ENCODE measurements at regions not wholly inside any gene's neighbourhood (a gene's known extent, or its start where the extent isn't known, plus 50 kb on each side); places are given as distances from the start of the nearest gene placed in this dataset.

- no peaks in the 10 kb centered on the region for H3K4me1 ChIP-seq (ENCODE audit: insufficient read depth, low read length)
- ATAC-seq (ENCODE audit: insufficient read depth, low read depth) (no peak), DNase-seq (no peak)
- H3K36me3 ChIP-seq (ENCODE audit: insufficient read depth, low read length), result no peaks in the 10 kb centered on the region
- no peak overlapping the region for H2AFZ ChIP-seq (ENCODE audit: low read depth, low read length)
- no peak overlapping the region for H3K9ac ChIP-seq (ENCODE audit: low read depth, low read length)
- H3K4me3 ChIP-seq (ENCODE audit: low read depth in 1 of 2, low read length in 2 of 2), result no peak overlapping the region
- H3K27ac ChIP-seq (ENCODE audit: low read length), result no peak overlapping the region
- no peaks in the 10 kb centered on the region for H4K20me1 ChIP-seq (ENCODE audit: insufficient read depth, low read length)
- no peaks in the 10 kb centered on the region for H3K79me2 ChIP-seq (ENCODE audit: insufficient read depth, low read length)
- H3K9me3 ChIP-seq (ENCODE audit: insufficient read depth, low read length, severe bottlenecking), result peaks cover 22% of the 10 kb centered on the region
- no peak overlapping the region for H3K4me2 ChIP-seq (ENCODE audit: insufficient read depth, low read length)
- no peak for TF ChIP-seq CTCF (IDR thresholded peaks at IDR 0.05; ENCODE audit: borderline replicate concordance, extremely low read depth, low read length, poor library complexity, severe bottlenecking)
- TF ChIP-seq EZH2 (IDR thresholded peaks at IDR 0.05; ENCODE audit: borderline replicate concordance, low read depth, low read length, severe bottlenecking), result no peak
- no peaks in the 10 kb centered on the region for H3K27me3 ChIP-seq (ENCODE audit: insufficient read depth, low read length, poor library complexity)
Measured at GRCh38 chr2:81196383-81196851, 891.9 kb upstream of the LRRTM1 start.

- H4K20me1 ChIP-seq (ENCODE audit: insufficient read depth, low read length), result no peaks in the 10 kb centered on the region
- H3K4me1 ChIP-seq (ENCODE audit: insufficient read depth, low read length), result no peaks in the 10 kb centered on the region
- H3K27me3 ChIP-seq (ENCODE audit: insufficient read depth, low read length, poor library complexity), result no peaks in the 10 kb centered on the region
- H3K79me2 ChIP-seq (ENCODE audit: insufficient read depth, low read length), result no peaks in the 10 kb centered on the region
- no peaks in the 10 kb centered on the region for H3K36me3 ChIP-seq (ENCODE audit: insufficient read depth, low read length)
- no peak overlapping the region for H2AFZ ChIP-seq (ENCODE audit: low read depth, low read length)
- H3K4me3 ChIP-seq (ENCODE audit: low read depth in 1 of 2, low read length in 2 of 2), result no peak overlapping the region
- ATAC-seq (ENCODE audit: insufficient read depth, low read depth) (no peak), DNase-seq (no peak)
- peaks cover 22% of the 10 kb centered on the region for H3K9me3 ChIP-seq (ENCODE audit: insufficient read depth, low read length, severe bottlenecking)
- no peak overlapping the region for H3K4me2 ChIP-seq (ENCODE audit: insufficient read depth, low read length)
- no peak overlapping the region for H3K27ac ChIP-seq (ENCODE audit: low read length)
- TF ChIP-seq EZH2 (IDR thresholded peaks at IDR 0.05; ENCODE audit: borderline replicate concordance, low read depth, low read length, severe bottlenecking), result no peak
- TF ChIP-seq CTCF (IDR thresholded peaks at IDR 0.05; ENCODE audit: borderline replicate concordance, extremely low read depth, low read length, poor library complexity, severe bottlenecking), result no peak
- no peak overlapping the region for H3K9ac ChIP-seq (ENCODE audit: low read depth, low read length)
Measured at GRCh38 chr2:81195774-81196382, 891.3 kb upstream of the LRRTM1 start.

- Histone ChIP-seq H3K79me2 (ENCODE audit: insufficient read depth, low read length) (no peaks in the 10 kb centered on the region), H2AFZ (ENCODE audit: low read depth, low read length) (no peak overlapping the region), H4K20me1 (ENCODE audit: insufficient read depth, low read length) (no peaks in the 10 kb centered on the region), H3K9me3 (ENCODE audit: insufficient read depth, low read length, severe bottlenecking) (peaks cover 22% of the 10 kb centered on the region), H3K4me2 (ENCODE audit: insufficient read depth, low read length) (no peak overlapping the region), H3K27me3 (ENCODE audit: insufficient read depth, low read length, poor library complexity) (no peaks in the 10 kb centered on the region), H3K9ac (ENCODE audit: low read depth, low read length) (no peak overlapping the region), H3K36me3 (ENCODE audit: insufficient read depth, low read length) (no peaks in the 10 kb centered on the region), H3K4me3 (ENCODE audit: low read depth in 1 of 2, low read length in 2 of 2) (no peak overlapping the region), H3K27ac (ENCODE audit: low read length) (no peak overlapping the region), H3K4me1 (ENCODE audit: insufficient read depth, low read length) (no peaks in the 10 kb centered on the region)
- TF ChIP-seq CTCF (IDR thresholded peaks at IDR 0.05; ENCODE audit: borderline replicate concordance, extremely low read depth, low read length, poor library complexity, severe bottlenecking) (no peak), EZH2 (IDR thresholded peaks at IDR 0.05; ENCODE audit: borderline replicate concordance, low read depth, low read length, severe bottlenecking) (no peak)
- ATAC-seq (ENCODE audit: insufficient read depth, low read depth) (no peak), DNase-seq (no peak)
Measured at GRCh38 chr2:81195017-81195773, 890.6 kb upstream of the LRRTM1 start.
